NCI-H1092 (cell line): ENCODE measurements at regions not wholly inside any gene's neighbourhood (a gene's known extent, or its start where the extent isn't known, plus 50 kb on each side); places are given as distances from the start of the nearest gene placed in this dataset.

Experiments used
- DNase-seq: peaks from one replicate; lab custom pipeline; 2025; lab: John Stamatoyannopoulos, UW

GRCh38 chr10:78904196-78904595 is 164.6 kb upstream of the ZMIZ1 start:
- no peak for DNase-seq

DNA sequence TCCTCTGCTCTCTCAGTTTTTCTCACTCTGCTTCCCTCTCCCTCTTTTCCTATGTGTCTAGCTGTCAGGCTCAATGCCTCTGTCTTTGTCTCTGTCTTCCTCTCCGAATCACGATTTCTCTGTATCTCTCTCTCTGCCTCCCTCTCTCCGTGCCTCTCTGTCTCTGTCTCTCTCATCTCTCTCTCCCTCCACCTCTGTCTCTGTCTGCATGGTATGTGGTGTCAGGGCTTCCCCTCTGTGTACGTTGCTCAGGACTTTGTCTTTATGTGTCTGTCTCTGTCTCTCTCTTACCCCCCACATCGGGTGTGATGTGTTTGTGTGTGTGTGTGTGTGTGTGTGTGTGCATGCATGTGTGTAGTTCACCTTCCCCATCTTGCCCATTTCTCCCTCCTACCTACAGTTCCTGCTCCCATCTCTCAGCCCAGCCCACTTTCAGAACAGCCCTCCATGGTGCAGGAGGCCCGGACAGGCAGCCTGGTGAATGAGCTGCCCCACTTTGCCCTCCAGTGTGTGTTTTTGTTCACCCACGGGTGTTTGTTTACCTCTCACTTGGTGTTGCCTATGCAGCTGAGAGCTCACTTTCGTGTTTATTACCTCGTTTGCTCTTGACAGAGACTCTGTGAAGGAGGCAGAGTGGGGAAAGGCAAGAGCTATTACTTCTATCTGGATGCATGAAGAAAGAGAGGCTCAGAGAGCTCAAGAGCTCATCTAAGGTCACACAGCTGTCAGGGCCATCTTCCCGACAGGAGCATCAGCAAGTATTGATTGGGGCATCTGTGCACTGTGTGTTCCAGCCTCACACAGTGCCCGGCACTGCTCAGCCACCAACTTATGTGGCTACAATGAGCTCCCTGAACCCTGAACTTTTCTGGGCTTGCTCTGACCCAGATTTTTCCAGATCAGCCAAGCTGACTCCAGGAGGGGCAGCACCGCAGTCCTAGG is 163.5 kb upstream of the ZMIZ1 start:
- DNase-seq = no peak

GRCh38 chr10:78905957-78906308 is 162.8 kb upstream of the ZMIZ1 start:
- peak; percentile 60 for DNase-seq

DNA sequence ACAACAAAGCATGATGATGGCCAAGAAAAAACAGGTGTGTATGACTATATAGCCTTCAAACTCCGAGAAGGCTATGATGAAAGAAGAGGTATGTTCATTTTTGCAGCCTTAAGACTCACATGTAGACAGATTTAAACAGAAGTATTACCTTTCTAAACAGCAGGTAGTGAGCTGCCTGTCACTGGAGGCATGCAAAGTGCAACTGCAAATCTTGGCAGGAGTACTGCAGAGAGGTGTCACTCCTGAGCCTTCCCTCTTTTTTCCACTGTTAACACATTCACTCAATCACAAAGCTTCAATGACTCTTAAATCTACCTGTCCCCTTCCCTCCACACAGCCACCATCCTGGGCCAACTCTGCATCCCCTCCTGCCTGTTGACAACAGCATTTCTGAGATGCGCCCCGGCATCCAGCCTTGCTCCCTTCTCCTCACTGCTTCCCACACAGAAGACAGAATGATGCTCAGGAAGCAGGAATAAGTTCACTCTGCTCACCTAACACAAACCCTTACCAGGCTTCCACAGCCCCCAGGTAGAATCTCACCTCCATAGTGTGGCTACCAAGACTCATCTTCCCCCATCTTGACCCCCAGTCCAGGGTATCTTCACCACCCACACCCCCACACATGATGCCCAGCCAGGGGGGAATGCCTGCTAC is 161.9 kb upstream of the ZMIZ1 start:
- no peak for DNase-seq

- DNase-seq = no peak
Observed at GRCh38 chr10:78907551-78908211, 161.1 kb upstream of the ZMIZ1 start.

GRCh38 chr10:78909221-78909620 is 159.5 kb upstream of the ZMIZ1 start:
- peak; percentile 39 for DNase-seq

GRCh38 chr10:78910021-78910420 is 158.7 kb upstream of the ZMIZ1 start:
- no peak for DNase-seq

DNA sequence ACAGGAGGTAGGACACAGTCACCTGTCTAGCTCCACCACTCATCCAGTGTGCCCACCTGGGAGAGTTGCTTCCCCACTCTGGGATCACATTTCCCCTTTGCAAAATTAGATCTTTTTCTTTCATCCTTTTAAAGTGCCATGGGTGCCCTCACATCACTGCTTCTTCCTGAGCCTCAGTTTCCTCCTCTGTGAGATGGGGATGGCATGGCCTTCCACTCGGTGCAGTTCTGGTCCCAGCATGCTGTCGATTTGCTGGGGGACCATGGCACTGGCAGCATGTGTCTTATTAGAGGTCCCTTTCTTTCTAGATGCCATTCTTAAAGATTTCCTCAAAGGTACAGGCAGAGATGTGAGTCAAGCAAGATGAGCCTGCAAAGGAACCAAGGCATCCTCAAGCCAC is 158.3 kb upstream of the ZMIZ1 start:
- DNase-seq = no peak

DNA sequence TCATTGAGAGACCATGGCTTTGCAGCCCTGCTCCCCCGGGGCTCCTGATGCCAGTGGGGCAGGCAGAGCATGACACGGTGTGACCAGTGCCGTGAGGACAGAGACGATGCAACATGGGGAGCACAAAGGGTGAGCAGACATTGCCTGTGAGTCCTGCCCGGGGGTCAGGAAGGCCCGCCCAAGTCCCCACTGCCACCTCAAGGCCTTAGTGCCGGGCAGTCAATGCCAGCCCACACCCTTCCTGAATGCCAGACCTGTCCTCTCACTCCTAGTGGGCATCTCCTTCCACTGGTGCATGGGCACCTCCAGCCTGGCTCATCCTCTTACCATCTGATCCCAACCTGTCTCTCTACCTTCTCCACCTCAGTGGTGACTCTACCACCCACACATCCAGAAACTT is 157.9 kb upstream of the ZMIZ1 start:
- no peak for DNase-seq

- no peak for DNase-seq
Observed at GRCh38 chr10:78911533-78912340, 157.0 kb upstream of the ZMIZ1 start.

GRCh38 chr10:78912361-78913218 is 156.2 kb upstream of the ZMIZ1 start:
- DNase-seq = no peak

GRCh38 chr10:78913219-78914059 is 155.3 kb upstream of the ZMIZ1 start:
- DNase-seq = peak; percentile 76

DNA sequence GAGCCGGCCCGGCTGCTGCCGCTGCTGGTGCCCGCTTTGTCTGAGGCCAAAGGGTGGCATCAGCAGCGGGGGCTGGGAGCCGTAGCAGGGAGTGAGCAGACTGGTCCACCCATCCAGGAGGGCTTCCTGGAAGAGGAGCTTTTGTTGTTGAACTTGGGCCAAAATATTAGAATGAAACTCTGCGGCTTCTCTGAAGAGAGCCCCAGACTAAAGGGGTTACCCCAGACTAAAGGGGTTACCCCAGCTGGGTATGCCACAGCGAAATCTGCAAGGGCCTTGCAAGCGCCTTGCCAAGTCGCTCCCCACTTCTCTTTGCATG is 154.7 kb upstream of the ZMIZ1 start:
- no peak for DNase-seq

DNA sequence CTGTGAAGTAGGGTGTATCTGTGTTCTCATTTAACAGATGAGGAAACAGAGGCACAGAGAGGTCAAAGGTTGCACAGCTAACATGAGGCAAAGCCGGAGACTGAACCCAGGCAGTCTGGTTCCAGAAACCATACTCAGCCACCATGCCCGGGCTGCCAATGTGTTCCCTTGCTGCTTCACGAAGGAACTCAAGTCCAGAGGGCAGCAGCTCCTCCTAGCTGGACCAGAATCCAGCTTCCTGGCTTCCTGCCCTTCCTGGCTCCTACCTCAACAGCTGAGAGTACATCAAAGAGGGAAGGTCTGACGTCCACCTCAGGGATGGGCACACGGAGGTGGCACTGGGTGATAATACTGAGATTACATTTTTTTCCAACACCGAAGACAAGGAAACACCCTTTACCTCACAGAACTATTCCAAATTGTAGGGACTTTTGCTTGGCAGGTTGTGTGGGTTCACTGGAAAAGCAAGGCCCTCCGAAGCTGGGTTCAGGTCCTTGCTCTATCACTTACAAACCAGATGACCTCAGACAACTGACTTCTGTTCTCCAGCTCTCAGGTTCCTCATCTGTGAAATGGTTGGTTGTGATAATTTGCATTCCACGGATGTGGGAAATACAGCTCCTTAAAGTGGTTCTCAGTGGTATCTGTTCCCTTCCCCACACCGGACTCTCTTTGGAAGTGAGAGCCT is 154.1 kb upstream of the ZMIZ1 start:
- DNase-seq = no peak

- DNase-seq = no peak
Observed at GRCh38 chr10:78915190-78915518, 153.6 kb upstream of the ZMIZ1 start.

DNA sequence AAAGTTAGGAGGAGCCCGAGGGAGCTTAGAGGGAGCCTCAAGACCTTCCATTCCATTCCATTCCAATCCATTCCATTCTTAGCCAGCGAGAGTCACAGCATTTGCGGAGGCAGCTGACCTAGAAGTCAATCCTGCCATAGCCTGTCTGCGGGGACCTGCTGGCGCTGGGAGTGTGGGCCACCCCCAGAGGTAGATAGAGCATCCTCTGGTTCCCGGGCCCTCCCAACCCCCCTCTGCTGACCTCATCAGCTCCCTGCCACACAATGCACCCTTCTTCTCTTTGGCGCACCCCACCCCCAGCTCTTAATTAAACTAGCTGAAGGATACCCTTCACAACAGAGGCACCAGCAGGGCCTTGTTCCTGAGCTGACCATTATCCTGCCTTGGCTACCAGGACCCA is 152.5 kb upstream of the ZMIZ1 start:
- DNase-seq = no peak

DNA sequence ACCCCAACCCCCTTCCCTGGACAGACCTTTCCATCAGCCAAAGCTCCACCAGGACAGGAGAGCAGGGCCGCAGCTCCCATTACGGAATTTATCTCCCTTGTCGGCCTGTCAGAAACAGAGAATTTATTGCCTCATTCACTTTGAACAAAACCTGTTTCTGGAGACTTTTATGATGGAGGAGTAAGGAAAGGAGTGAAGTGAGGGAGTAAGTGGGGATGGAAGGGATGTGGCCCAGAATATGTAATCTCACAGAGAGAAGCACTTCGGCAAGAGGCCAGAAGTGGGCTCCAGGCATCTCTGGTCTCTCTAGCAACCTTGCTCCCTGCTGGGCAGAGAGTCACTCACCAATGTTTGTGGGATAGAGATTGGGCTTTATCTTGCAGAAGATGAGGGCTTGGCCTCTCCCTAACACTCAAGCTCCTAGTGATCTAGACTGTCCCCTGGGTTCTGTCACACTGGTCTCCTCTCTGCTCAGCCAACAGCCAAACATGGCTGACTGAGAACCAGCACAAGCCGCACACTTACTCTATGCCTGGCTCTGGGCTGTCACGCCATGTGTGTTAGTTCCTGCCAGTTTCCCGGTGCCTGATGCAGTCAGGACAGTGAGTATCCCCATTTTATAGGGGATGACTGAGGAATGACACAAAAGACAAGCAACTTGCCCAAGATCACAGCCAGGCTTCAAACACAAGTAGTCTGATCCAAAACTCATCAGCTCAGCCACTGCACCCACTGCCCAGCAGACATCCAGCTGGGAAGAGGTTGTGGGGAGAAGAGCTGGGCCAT is 149.4 kb upstream of the ZMIZ1 start:
- DNase-seq = no peak

DNA sequence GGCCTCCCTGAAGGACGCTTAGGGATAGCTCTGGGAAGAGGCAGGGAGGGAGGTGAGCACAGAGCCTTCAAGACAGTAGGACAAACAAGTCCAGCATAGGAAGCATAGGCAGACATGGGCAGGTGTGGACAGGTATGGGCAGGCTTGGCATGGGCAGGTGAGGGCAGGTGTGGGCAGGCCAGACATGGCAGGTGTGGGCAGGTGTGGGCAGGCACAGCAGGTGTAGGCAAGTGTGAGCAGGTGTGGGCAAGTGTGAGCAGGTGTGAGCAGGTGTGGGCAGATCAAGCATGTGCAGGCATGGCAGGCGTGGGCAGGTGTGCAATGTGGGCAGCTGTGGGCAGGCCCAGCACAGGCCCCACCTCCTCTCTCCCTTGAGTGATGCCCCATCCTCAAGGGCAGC is 148.8 kb upstream of the ZMIZ1 start:
- DNase-seq = no peak

DNA sequence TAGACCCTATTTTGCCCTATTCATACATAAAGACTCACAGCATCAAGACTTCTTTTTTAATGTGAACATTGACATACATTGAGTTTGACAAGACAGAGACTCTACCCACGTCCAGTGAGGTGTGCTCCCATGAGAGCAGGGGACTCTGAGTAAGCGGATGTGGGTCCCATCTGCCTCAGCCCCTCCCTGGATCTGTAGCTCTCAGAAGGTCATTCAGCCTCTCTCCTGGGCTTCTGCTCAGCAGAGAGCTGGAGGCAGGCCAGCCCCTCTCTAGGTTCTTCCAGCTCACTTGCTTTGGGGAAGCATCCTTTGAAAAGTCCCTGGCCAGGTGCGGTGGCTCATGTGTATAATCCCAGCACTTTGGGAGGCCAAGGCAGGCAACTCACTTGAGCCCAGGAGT is 146.9 kb upstream of the ZMIZ1 start:
- DNase-seq = no peak
